Ovary (tissue), 7 donors: ENCODE measurements at regions not wholly inside any gene's neighbourhood (a gene's known extent, or its start where the extent isn't known, plus 50 kb on each side); places are given as distances from the start of the nearest gene placed in this dataset.

Experiments used
- DNase-seq, 5 donors: peaks; one replicate each; pipeline ENCODE4 v3.0.0-alpha.2; 2019 to 2020
- H3K27ac ChIP-seq, 2 donors: fragments of 200-600 bp; one replicate each; pipeline versions ENCODE4 v1.5.1 to v1.8.0; 2019 to 2022
- H3K27me3 ChIP-seq: fragments of 200-600 bp; one replicate; pipeline ENCODE4 v1.8.0; 2022
- H3K36me3 ChIP-seq: fragments of 200-600 bp; sonication (generic); one replicate; pipeline ENCODE4 v1.5.1; 2019
- H3K4me1 ChIP-seq: one replicate; pipeline ENCODE4 v1.8.1; 2013; ENCODE audit warnings: mild to moderate bottlenecking, moderate library complexity; ENCODE audit not compliant: insufficient read depth
- H3K4me3 ChIP-seq: fragments of 200-600 bp; sonication (generic); one replicate; pipeline ENCODE4 v1.5.1; 2017
- H3K9me3 ChIP-seq, 2 donors: fragments of 200-600 bp in 1 of 2; sonication (generic) in 1 of 2; one replicate each; pipeline versions ENCODE4 v1.5.1 to v1.8.1; 2013 to 2019; ENCODE audit warnings: mild to moderate bottlenecking in 1 of 2, moderate library complexity in 1 of 2
- EP300 ChIP-seq: sonication (generic); formaldehyde crosslinking; IDR thresholded peaks from one replicate; pipeline ENCODE4 v1.6.1; 2017; ENCODE audit warnings: antibody characterized with exemption
- POLR2A ChIP-seq: fragments of 450-650 bp; IDR thresholded peaks from one replicate; pipeline ENCODE4 v1.6.1; 2017; ENCODE audit warnings: antibody characterized with exemption, mild to moderate bottlenecking, moderate library complexity
- WGBS, 3 donors: extraction: QIAGEN DNeasy Blood & Tissue Kit in 1 of 3; methylation state at CpG; one replicate each; pipeline versions ENCODE4 v1.1.5 to v1.1.7; 2013 to 2017; 5-methylcytosine and 5-hydroxymethylcytosine counted together
- intact Hi-C, 4 donors: fragments of 100-400 bp; cut with DNase I; formaldehyde crosslinking; loops; one replicate each; pipeline versions ENCODE4 v1.11.0 to v1.15.1; 2022 to 2023
- TF ChIP-seq, protein P1 (sequence below), 3 donors: fragments of 450-650 bp in 2 of 3; fragments of 200-600 bp in 1 of 3; IDR thresholded peaks; one replicate each; pipeline versions ENCODE4 v1.5.1 to v1.8.0; 2016 to 2022; ENCODE audit warnings: antibody characterized with exemption in 3 of 3, mild to moderate bottlenecking in 1 of 3
- donor health status: DM: no; HTN: no; CAD: no; lungs with moderate emphysema.
- donor health status: DM: no; HTN: no; CAD: no.
- donor health status: Bipolar disorder and iron deficiency.
- donor health status: DM: no; HTN: no; CAD: no.
- donor health status: DM: yes; HTN: yes; CAD: no.

DNA sequence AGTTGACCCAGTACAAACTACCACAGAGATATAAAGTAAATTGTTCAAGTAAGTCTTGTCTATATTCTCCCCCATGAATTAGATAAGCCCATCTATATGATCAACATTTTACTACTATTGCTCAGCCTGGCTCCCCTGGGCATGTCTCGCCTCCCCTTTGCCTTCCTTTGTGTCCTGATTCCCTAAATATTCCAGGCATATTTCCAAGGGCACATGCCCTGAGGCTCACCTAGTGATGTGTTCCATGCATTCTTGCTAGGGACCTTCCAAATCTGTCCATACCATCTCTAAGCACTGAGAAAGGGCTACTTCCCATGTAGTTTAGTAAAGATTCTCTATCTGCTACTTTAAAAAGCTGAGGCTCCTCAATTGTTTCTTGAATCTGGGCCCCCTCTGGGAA lies 163.1 kb upstream of the ADRA1D start:
- Histone ChIP-seq H3K27me3 (no peaks in the 10 kb centered on the region), H3K27ac (no peak overlapping the region), H3K36me3 (no peaks in the 10 kb centered on the region), H3K4me3 (no peak overlapping the region), H3K9me3 (no peaks in the 10 kb centered on the region), H3K4me1 (no peaks in the 10 kb centered on the region)
- 73 to 88% (median 86%) methylated on average over 1 of the region's 1 CpG for WGBS, 3 donors
- intact Hi-C loops, result no loop called here
- TF ChIP-seq, protein P1, sequence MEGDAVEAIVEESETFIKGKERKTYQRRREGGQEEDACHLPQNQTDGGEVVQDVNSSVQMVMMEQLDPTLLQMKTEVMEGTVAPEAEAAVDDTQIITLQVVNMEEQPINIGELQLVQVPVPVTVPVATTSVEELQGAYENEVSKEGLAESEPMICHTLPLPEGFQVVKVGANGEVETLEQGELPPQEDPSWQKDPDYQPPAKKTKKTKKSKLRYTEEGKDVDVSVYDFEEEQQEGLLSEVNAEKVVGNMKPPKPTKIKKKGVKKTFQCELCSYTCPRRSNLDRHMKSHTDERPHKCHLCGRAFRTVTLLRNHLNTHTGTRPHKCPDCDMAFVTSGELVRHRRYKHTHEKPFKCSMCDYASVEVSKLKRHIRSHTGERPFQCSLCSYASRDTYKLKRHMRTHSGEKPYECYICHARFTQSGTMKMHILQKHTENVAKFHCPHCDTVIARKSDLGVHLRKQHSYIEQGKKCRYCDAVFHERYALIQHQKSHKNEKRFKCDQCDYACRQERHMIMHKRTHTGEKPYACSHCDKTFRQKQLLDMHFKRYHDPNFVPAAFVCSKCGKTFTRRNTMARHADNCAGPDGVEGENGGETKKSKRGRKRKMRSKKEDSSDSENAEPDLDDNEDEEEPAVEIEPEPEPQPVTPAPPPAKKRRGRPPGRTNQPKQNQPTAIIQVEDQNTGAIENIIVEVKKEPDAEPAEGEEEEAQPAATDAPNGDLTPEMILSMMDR (IDR thresholded peaks at IDR 0.05), result no peak
- TF ChIP-seq EP300, result no peak
- TF ChIP-seq POLR2A, result no peak
- DNase-seq, result no peak

- Histone ChIP-seq H3K4me1 (no peaks in the 10 kb centered on the region), H3K9me3 (no peaks in the 10 kb centered on the region), H3K36me3 (no peaks in the 10 kb centered on the region), H3K27ac (no peak overlapping the region), H3K4me3 (no peak overlapping the region), H3K27me3 (no peaks in the 10 kb centered on the region)
- WGBS, 3 donors, result 57 to 73% (median 68%) methylated on average over 4 of the region's 4 CpGs
- intact Hi-C loops, result no loop called here
- TF ChIP-seq POLR2A (no peak), EP300 (no peak)
- TF ChIP-seq, protein P1 (IDR thresholded peaks at IDR 0.05), result no peak
- no peak for DNase-seq
These were observed 162.7 kb upstream of the ADRA1D start for GRCh38 chr20:4411744-4412143.

GRCh38 chr20:4406627-4407026 lies 157.5 kb upstream of the ADRA1D start:
- Histone ChIP-seq H3K27me3 (no peaks in the 10 kb centered on the region), H3K4me3 (no peak overlapping the region), H3K36me3 (no peaks in the 10 kb centered on the region), H3K9me3 (no peaks in the 10 kb centered on the region), H3K4me1 (no peaks in the 10 kb centered on the region), H3K27ac (no peak overlapping the region)
- TF ChIP-seq, protein P1 (IDR thresholded peaks at IDR 0.05), result no peak
- TF ChIP-seq EP300, result no peak
- TF ChIP-seq POLR2A, result no peak
- WGBS, 3 donors, result 59 to 87% (median 84%) methylated on average over 3 to 4 of the region's 4 CpGs
- DNase-seq, result no peak
- intact Hi-C loops, result no loop called here

DNA sequence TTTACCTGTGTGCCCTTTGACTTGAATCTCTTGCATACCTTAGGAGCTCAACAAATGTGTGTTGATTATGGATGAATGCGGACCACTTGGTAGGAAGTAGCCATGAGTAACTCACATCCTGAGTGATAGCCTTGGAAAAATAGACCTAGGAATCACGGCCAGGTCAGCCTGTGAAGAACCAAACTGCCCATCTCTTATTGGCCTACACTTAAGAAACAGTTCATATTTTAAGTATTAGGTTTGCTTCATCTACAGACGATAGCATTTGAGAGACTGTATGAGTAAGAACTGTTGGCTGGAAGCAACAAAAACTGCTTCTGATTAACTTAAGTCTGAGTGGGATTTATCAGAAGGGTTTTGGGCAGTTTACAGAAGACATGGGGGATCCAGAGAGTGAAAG lies 152.5 kb upstream of the ADRA1D start:
- Histone ChIP-seq H3K36me3 (no peaks in the 10 kb centered on the region), H3K27me3 (no peaks in the 10 kb centered on the region), H3K4me3 (no peak overlapping the region), H3K9me3 (no peaks in the 10 kb centered on the region), H3K4me1 (no peaks in the 10 kb centered on the region), H3K27ac (no peak overlapping the region)
- WGBS, 3 donors, result 66 to 68% (median 66%) methylated on average over 3 of the region's 3 CpGs
- DNase-seq, result no peak
- intact Hi-C loops, result no loop called here
- TF ChIP-seq POLR2A (no peak), EP300 (no peak)
- TF ChIP-seq, protein P1 (IDR thresholded peaks at IDR 0.05), result no peak

GRCh38 chr20:4384961-4385360 lies 135.9 kb upstream of the ADRA1D start:
- H3K36me3 ChIP-seq, result no peaks in the 10 kb centered on the region
- DNase-seq, result no peak
- H3K9me3 ChIP-seq, result no peaks in the 10 kb centered on the region
- H3K27ac ChIP-seq, result no peak overlapping the region
- intact Hi-C loops, result no loop called here
- no peaks in the 10 kb centered on the region for H3K4me1 ChIP-seq
- no peaks in the 10 kb centered on the region for H3K27me3 ChIP-seq
- WGBS, 3 donors, result 75 to 89% (median 82%) methylated on average over 4 of the region's 4 CpGs
- TF ChIP-seq EP300 (no peak), POLR2A (no peak)
- TF ChIP-seq, protein P1 (IDR thresholded peaks at IDR 0.05), result no peak
- H3K4me3 ChIP-seq, result no peak overlapping the region
